ENCODE measurements at regions not wholly inside any gene's neighbourhood (a gene's known extent, or its start where the extent isn't known, plus 50 kb on each side); places are given as distances from the start of the nearest gene placed in this dataset.
A peak's percentile ranks its signal among the peaks of the same experiment; 100 is the strongest.

DNA sequence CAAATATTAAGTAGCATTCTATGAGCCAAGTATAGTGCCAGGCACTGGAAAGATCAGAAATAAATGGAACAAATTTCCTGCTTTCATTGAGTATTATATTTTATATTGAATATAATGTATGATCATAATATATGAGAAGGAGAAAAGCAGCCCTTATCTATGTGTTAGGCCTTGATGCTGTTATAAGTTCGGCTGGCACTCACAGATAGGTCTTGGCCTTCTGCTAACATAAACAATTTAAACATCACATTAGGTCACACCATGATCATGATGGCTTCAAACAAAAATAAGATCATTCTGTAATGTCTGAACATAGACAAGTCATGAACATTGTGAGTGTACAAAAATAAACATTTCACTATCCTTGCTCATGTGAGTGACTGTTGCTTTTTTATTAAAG lies 584.0 kb upstream of the ZNF385D start:
- no peak for DNase-seq

DNA sequence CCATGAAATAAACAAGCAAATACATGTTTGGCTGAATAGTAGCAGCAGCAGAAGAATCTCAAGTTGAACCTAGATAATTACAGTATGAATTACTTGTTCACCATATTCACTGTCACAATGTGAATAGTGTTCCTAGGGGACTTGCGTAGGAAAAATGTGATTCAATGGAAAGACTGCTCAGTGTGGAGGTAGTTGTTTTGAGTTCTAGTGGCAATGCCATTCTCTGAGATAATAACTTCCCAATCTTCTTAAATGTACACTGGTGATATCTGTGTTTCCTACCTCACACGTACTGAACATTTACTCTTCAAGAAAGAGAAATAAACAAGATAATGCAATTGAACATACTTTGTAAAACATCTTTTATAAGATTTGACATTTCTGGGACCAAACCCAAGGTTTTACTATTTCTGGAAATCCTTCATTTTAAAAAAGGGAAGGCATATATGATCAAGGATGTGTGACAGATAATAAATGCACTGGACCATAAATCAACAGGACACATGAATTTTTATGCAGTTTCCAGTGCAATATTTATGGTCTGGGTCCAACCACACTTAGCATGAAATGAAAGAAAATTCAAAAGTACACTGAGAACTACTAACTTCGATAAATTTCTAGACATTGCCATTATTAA lies 598.3 kb upstream of the ZNF385D start:
- no peak for DNase-seq

DNA sequence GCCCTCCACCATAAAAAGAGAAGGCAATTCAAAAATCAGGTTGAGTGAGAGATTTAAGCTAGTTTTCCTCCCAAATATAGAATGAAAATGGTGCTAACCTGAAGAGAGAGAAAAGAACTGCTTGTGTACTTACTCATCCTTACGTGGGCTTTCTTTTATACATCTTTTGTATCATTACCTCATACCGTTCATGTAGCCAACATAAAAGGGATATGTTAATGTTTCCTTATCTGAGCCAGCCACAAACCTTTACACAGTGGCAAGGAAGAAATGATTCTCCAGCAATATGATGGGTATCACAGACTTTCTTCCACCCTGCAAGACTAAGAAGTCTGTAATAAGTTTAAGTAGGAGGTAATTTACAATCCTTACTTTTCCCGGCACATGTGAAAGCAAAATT lies 600.8 kb upstream of the ZNF385D start:
- DNase-seq, result no peak

DNA sequence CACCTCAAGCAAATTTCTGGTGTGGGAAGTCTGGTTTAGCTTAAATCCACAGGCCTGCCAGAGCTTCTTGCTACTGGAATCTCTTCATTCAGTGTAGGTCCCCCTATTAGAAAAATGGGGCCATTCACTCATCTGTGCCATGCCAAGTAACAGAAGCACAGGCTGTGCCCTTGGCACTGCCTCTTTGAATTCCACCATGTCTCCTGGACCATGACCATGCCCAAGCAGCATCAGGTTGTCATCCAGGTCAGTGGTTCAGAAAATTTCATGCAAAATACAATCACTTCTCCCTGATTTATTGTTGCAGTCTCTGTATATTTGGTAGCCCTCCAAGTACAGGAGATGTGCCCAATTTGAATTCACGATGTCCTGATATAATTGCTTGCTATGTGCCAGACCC lies 602.1 kb upstream of the ZNF385D start:
- DNase-seq, result no peak

DNA sequence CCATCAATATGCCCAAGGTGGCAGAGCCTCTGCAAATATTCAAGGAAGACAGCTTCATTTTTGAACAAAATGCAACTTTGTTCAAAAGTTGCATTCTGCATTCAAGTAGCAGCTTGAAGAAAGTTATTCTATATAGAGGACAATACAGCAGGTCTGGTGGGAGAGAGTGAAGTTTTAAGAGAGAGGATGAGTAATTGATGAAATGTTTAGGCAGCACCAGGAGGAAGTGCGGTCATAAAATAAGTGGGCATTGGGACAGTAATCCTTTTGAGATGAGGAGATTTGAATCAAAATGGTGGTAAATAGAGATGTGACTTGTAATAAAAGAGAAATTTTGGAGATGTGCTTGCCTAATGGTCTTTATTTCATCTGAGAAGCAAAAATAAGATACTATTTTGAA lies 607.3 kb upstream of the ZNF385D start:
- DNase-seq, result no peak

DNA sequence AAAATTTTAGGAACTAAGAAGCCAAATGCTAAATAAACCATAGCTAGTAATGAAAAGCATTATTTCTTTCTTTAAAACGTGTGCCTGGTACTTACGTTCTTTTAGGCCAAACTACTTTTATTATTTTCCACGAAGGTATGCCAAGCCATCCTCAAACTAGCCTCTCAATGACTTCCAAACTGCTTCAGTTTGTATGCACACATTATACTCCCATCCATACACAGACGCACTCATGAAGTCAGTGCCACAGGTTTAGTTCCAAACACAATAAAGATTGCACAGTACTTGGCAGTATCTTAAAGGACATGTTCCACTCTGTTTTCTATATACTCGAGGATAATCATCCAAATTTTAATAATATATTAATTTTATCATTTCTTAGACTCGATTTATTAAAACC lies 609.2 kb upstream of the ZNF385D start:
- DNase-seq, result no peak

DNA sequence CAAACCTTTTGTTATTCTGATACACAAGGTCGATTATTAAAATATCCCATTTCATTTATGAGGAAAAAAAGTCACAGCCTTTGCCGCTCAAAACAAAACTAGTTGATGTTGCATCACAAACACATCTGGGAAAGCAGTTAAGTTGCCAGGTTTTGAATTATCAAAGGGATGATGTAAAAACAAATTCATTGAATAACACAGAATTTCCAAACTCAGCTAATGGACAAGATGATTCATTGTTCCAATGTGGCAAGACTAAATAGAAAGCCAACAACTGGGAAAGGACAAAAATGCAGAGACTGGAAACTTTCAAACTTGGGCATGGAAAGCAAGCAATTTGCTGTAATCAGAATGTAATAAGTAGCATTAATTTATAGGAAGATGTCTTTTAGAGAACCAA lies 610.0 kb upstream of the ZNF385D start:
- DNase-seq, result no peak

DNA sequence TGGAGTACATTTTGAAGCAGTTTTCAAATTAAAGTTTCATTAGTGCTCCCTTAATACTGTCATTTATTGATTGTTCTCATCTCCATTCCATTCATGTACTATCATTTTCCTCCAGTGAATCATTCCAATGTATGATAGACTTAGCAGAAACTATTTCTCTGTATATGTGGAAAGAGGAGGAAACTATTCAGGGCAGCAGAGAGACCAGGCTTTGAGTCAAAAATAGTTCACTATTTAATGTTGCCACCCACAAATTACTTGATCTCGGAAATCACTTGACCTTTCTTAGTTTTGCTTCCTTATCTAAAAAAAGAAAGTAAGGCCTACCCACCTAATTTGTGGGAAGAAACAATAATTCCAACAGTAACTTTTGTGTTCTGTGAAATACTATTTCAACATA lies 610.5 kb upstream of the ZNF385D start:
- no peak for DNase-seq

DNA sequence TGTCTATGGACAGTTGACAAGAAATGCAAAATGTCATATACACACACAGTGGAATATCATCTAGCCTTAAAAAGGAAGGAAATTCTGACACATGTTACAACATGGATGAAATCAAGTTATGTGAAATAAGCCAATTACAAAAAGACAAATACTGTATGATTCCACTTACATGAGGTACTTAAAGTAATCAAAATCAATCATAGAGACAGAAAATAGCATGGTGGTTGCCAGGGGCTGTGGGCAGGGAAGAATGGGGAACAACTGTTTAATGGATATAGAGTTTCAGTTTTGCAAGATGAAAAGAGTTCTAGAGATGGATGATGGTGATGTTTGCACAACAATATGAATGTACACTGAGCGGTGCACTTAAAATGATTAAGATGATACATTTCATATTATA lies 613.8 kb upstream of the ZNF385D start:
- DNase-seq, result no peak

DNA sequence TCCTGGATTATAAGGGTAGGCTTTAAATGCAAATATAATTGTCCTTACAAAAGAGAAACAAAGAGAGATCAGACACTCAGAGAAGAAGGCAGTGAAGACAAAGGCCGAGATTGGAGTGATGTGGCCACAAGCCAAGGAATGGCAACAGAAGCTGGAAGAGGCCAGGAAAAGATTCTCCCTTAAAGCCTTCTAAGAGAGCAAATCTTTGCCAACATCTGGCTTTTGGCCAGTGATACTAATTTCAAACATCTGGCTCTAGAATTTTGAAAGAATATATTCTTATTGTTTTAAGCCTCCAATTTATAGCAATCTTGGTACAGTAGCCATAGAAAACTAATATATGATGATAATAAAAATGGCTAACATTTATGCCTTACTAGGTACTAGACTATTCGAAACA lies 615.8 kb upstream of the ZNF385D start:
- DNase-seq, result no peak

DNA sequence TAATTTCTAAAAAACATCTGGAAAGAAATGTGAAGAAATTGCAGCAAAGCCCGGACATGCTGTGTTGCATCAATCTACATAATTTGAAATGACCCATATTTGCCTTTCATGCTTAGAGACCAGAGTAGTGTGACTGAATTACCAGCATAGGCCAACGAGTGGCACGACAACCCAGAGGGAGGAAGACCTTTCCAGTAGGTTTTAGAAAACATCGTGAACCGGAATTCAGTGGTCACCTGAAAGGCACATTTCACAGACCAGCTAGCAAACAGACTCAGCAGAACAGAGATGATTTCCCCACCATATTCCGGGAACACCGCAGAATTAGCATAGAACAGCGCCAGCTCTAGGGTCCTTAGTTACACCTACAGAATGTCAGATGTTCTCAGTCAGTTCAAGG lies 620.0 kb upstream of the ZNF385D start:
- no peak for DNase-seq

DNA sequence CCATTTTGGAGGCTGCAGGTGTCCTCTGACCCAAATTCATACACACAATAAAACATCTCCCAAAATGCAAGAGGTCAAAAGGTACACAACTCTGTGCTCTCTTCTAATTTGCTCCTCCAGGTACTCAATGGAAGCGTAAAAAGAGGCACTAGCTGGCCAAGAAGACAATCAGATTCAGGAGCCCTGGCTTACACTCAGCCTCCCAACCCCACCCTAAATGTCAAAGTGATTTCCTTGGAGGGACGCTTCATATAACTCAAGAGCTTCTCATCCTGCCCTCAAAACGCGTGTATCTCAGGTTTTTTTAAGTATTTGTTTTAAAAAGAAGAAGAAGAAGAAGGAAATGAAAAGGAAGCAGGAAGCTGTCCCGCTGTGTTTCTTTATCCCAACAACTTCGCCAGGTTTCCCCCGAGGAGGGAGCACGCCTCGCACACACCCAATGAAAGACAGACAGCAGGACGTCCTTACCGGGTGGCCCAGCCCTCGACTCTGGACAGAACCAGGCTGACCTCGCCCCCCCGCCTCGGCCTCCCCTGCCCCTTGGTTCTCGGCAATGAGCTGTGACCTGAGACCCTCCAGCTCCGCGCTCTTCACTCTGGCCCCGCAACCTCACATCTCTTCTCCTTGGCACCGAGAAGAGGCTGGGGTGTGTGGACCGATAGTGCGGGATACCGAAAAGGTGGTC lies 620.7 kb upstream of the ZNF385D start:
- no peak for DNase-seq

DNA sequence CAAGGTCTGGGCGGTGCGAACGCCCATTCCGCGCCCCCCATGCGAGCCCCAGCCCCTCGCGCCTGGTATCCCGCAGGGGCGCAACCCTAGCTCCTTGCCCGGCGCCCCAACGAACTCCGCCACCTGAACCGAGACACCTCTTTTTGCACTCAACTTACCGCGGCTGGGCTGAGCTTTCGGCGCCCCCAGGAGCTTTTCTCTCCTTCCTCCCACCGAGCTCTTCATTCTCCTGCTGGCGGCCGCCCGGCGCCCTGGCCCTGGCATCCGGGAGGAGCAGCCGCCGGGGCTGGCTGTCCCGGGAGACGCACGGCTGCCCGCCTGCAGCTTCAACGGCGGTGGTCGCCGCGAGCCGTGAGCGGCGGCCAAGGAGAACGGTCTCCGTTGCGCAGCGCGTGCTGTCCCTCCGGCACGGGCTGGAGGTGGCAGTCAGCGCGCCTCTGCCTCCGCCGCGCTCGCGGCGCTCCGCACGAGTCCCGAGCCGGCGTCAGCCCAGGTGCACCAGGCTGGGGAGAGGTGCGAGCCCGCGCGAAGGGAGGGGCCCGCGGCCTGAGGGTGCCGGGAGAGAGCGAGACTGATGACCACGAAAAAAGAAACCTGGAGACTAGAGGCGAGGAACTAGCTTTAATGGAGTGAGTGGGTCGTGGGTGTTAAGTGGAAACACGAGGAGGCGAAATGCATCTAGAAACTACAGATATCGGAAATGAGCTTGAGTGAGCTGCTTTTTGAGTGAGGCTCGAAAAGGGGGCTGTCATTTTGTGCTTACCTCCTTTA lies 621.5 kb upstream of the ZNF385D start:
- no peak for DNase-seq

DNA sequence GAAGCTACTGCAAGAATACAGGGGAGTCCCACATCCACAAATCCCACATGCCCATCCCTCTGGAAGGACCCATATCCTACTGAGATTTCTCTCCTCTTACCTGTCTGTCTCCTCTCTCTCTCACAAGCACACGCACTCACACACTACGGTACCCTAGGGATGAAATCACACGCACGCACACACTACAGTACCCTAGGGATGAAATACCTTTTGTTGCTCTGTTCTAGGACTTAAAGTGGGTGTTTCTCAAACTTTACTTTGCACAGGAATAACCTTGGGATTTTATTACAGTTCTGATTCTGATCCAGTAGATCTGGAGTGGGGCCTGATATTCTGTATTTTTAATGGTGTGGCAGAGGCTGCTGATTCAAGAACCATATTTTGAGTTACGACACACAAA lies 622.2 kb upstream of the ZNF385D start:
- DNase-seq, result no peak

DNA sequence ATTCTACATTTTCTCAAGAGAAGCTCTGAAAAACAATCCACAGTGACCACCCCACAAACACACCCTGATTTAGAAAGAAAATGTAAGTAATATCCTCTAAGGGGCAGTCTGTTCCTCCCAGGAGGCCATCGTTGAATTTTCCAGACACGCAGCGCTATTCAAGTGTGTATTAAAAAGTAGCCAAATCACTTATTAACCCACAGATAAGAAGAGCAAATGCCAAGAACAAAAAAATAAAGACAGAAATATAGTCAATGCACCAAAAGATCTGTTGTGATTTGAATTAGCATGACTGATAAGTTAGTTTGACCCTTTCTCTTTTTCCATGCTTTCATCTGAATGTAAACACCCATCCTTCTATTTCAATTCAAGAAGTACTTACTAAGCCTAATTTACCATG lies 622.8 kb upstream of the ZNF385D start:
- DNase-seq, result no peak

DNA sequence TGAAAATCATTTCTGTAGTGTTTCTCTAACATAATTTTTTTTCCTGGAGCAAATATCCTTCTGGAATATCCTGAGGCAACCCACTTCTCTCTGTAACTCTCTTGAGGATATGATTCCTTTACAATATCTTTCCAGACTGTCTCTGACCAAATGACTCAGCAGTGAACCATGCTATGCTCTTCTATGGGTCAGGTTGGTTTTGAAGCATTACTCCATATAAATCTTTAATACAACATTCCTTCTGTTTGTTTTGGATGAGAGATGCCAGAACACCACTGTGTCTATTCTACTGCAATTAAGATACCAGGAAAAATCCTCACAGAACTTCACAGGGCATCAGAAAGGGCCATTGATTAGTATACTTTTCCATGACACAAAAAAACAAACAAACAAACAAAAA lies 626.4 kb upstream of the ZNF385D start:
- DNase-seq, result no peak

DNA sequence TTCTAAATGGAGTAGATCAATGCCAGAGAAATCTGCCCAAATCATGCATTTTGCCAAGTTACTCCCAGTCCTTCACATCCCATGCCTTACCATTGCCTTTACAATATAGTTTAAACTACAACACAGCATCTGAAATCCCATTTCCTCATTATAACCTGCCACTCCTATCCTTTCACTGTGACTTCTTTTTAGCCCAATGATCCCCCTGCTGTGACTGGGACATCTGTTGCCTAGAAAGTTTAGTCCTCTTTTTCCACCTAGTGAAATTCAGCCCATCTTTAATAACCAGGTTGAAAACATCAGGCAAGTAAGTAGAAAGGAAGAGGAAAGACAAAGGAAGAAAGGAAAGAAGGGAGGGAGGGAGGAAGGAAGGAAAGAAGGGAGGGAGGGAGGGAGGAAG lies 627.9 kb upstream of the ZNF385D start:
- DNase-seq, result no peak

DNA sequence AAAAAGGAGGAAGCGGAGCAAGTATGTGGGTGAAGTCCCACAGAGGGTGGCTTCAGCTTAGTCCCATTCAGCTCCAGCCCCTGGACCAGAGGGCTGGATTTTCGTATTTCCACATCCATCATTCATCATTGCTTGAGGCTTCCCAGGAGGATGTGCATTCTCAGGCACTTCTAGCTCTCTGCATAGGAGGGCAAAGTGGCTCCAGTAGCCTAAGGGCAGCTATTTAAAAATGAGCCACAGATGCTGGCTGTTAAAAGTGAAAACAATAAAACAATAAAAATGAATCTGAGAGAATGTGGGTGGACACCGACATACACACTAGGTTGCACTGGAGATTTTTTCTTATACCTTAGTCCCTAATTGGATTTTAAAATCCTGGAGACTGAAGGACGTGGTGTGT lies 629.2 kb upstream of the ZNF385D start:
- no peak for DNase-seq

DNA sequence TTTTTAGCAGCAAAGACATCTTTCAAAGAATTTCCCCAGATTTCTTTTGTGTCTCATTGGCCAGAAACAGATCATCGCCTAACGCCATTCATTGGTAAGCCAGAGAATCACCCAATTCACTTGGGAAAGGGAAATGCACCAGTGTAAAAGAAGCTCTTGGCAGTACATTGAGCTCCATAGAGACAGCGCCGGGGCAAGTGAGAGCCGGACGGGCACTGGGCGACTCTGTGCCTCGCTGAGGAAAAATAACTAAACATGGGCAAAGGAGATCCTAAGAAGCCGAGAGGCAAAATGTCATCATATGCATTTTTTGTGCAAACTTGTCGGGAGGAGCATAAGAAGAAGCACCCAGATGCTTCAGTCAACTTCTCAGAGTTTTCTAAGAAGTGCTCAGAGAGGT lies 630.6 kb upstream of the ZNF385D start:
- peak; percentile 18 for DNase-seq

DNA sequence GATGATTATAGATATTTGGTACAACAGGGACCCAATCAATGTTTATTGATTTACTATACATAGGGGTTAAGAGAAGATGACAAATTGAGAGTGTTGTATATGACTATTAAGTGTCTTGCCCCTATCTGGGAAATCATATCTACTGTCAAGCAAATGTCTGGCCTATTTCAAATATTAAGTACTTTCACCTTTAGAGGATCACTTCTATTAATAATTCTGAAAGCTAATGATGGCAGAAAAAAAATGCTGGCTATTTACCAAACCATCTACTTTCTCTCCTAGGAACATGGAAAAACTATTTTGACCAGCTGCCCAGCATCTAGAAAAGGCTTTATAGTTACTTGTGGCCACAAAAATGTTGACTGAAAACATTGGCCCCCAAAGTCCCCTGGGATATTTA lies 632.3 kb upstream of the ZNF385D start:
- DNase-seq, result no peak

DNA sequence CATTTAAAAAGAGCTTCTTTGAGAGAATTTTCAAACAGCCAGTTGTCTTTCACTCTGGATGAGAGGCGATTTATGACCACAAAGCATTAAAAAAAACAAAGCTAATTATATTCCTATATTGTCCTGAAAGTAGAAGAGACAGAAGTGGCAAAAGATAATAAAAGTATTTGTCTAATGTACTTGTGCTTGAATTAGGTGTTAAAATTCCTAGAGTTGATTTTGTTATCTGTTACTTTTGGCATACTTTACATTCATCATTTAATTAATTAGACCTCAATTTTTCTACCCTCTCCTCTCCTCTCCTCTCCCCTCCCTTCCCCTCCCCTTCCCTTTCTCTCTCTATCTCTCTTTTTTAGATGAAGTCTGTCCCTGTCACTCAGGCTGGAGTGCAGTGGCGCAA lies 635.1 kb upstream of the ZNF385D start:
- DNase-seq, result no peak

DNA sequence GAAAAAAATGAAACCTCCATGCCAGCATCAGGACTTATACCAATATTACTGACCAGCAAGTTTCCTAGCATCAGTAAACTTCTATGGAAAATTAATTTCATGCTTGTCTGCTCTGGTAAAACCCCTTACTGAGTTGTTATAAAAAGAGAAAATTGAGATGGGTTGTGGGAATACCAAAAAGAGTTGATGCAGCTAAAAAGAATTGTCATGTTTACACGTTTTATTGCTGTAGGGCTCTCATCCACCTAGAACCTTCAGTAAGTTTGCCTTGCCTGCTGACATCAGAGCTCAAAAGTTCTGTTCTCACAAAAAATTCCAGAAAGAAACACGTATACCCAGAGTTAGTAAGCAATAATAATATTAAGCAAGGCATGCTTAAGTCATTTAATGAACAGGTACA lies 641.3 kb upstream of the ZNF385D start:
- DNase-seq, result no peak

DNA sequence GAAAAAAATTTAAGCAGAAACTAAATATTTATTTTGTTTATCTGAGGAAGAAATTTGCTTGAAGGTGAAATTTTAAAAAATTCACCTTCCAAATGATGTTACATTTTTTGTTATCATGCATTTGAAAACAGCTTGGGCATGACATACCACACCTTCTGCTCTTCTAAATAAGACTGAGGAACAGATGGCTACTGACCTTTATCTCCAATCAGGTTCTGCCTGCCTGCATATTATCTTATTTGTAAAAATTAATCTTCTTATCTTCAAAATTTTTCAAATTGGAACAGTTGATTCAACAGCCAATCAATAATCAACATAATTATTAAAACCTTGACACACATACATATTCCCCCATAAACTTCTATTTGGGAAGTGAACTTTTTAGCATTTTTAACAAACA lies 641.8 kb upstream of the ZNF385D start:
- no peak for DNase-seq

DNA sequence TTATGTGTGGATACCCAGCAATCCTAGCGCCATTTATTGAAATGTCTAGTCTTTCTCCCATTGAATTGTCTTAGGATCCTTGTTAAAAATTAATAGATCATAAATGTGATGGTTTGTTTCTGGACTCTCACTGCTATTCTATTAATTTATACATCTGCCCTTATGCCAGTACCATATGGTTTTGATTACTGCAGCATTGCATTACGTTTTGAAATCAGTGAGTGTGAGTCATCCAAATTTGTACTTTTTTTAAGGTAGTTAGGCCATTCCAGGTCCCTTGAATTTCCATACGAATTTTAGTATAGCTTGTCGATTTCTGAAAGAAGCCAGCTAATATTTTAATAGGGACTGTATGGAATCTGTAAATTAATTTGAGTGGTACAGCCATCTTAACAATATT lies 648.6 kb upstream of the ZNF385D start:
- no peak for DNase-seq

DNA sequence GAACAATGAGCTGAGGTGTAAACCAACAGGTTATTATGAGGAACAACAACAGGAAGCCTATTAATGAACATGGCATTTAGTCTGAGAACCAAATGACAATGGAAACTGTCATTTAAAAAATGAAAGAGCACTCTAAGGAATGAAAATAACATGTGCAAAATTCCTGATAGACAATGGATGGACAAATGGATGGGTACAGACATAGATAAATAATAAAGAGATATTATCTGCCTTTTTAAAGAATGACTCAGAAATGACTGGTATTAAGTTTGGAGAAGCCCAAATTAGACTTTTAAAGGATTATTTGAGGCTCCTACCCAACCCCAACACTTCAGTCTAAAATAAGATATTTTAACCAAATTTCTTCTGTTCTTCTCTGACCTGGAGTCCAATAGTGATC lies 650.5 kb upstream of the ZNF385D start:
- no peak for DNase-seq
